Fibroblast of pulmonary artery (primary cell): ENCODE measurements at regions not wholly inside any gene's neighbourhood (a gene's known extent, or its start where the extent isn't known, plus 50 kb on each side); places are given as distances from the start of the nearest gene placed in this dataset.

Experiments
- DNase-seq: peaks from one replicate; pipeline ENCODE4 v3.0.0-alpha.2; 2010; ENCODE audit warnings: low read depth
- H3K4me3 ChIP-seq: replicated peaks from 2 replicates; pipeline ENCODE4 v1.5.1; 2011; ENCODE audit warnings: low read depth, mild to moderate bottlenecking, control low read depth, low read length, moderate library complexity
- CTCF ChIP-seq: IDR thresholded peaks from 2 replicates; pipeline ENCODE4 v1.5.1; 2011; ENCODE audit warnings: mild to moderate bottlenecking, control low read depth, low read length, inconsistent platforms; ENCODE audit errors: missing control alignments

- no peak overlapping the region for H3K4me3 ChIP-seq
- no peak for TF ChIP-seq CTCF
- DNase-seq, result no peak
These were observed 326.3 kb downstream of the TCERG1L start for GRCh38 chr10:130985158-130985753.

- no peak for DNase-seq
- no peak for TF ChIP-seq CTCF
- no peak overlapping the region for H3K4me3 ChIP-seq
These were observed 324.7 kb downstream of the TCERG1L start for GRCh38 chr10:130986846-130987245.

- no peak for TF ChIP-seq CTCF
- DNase-seq, result no peak
- H3K4me3 ChIP-seq, result no peak overlapping the region
These were observed 324.1 kb downstream of the TCERG1L start for GRCh38 chr10:130987401-130987800.

- no peak for DNase-seq
- TF ChIP-seq CTCF, result no peak
These were observed 321.8 kb downstream of the TCERG1L start for GRCh38 chr10:130989670-130990232.

GRCh38 chr10:130990486-130990885, 321.0 kb downstream of the TCERG1L start:
- no peak for TF ChIP-seq CTCF
- no peak overlapping the region for H3K4me3 ChIP-seq
- DNase-seq, result no peak

More at GRCh38 chr10:130989670-130990232, 321.8 kb downstream of the TCERG1L start:
- H3K4me3 ChIP-seq, result no peak overlapping the region

GRCh38 chr10:130992802-130993523, 318.6 kb downstream of the TCERG1L start:
- H3K4me3 ChIP-seq, result no peak overlapping the region
- no peak for DNase-seq
- no peak for TF ChIP-seq CTCF

- H3K4me3 ChIP-seq, result no peak overlapping the region
- no peak for TF ChIP-seq CTCF
- DNase-seq, result no peak
These were observed 317.9 kb downstream of the TCERG1L start for GRCh38 chr10:130993612-130994011.
